ENCODE measurements at regions not wholly inside any gene's neighbourhood (a gene's known extent, or its start where the extent isn't known, plus 50 kb on each side); places are given as distances from the start of the nearest gene placed in this dataset.
A peak's percentile ranks its signal among the peaks of the same experiment; 100 is the strongest.

DNA sequence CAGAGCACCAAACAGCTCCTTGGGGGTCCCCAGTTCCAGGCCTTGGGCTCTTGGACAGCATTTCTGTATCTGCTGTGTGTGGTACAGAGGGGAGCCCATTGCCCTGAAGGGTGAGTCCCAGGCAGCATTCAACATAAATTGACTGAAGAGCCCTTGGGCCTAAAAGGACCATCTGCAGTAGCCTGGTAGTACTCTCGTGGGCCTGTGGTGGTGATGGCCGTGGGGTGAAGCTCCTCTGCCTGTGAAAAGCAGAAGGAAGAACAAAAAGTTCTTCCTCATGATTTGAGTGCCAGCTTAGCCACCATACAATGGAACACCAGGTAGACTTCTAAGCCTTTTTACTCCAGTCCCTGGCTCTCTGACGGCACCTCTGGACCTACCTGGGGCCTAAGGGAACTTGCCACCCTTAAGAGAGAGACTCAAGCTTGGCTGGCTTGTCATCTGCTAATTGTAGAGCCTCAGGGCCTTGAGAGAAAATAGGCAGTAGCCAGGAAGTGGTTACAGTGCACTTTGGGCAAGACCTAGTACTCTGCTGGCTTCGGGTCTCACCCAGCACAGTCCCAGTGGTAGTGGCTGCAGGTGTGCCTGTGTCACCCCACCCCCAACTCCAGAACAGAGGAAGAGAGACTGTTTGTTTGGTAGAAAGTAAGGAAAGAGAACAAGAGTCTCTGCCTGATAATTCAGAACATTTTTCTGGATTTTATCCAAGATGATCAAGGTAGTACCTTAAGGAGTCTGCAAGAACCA lies 84.6 kb upstream of the CERS6 start:
- Histone ChIP-seq H3K4me1 (ENCODE audit: control insufficient read depth in 2 of 3, insufficient read depth in 2 of 3, low read depth in 1 of 3, low read length in 3 of 3) (no peaks in the 10 kb centered on the region), H3K27ac (ENCODE audit: low read depth in 2 of 2, low read length in 2 of 2) (no peak overlapping the region), H3K36me3 (ENCODE audit: control insufficient read depth in 2 of 3, insufficient read depth in 3 of 3, low read length in 3 of 3) (no peaks in the 10 kb centered on the region), H3K4me3 (ENCODE audit: low read length in 3 of 3) (no peak overlapping the region), H3K9me3 (ENCODE audit: control insufficient read depth in 2 of 3, insufficient read depth in 1 of 3, low read length in 3 of 3) (peaks cover 0 to 2% (median 0%) of the 10 kb centered on the region in 3 donors), H3K27me3 (ENCODE audit: control insufficient read depth, insufficient read depth, low read length) (no peaks in the 10 kb centered on the region), H3K9ac (ENCODE audit: low read length in 3 of 3) (no peak overlapping the region)
- no peak for DNase-seq
- intact Hi-C loops (cut with DNase I), result no loop called here
- TF ChIP-seq, protein P1, sequence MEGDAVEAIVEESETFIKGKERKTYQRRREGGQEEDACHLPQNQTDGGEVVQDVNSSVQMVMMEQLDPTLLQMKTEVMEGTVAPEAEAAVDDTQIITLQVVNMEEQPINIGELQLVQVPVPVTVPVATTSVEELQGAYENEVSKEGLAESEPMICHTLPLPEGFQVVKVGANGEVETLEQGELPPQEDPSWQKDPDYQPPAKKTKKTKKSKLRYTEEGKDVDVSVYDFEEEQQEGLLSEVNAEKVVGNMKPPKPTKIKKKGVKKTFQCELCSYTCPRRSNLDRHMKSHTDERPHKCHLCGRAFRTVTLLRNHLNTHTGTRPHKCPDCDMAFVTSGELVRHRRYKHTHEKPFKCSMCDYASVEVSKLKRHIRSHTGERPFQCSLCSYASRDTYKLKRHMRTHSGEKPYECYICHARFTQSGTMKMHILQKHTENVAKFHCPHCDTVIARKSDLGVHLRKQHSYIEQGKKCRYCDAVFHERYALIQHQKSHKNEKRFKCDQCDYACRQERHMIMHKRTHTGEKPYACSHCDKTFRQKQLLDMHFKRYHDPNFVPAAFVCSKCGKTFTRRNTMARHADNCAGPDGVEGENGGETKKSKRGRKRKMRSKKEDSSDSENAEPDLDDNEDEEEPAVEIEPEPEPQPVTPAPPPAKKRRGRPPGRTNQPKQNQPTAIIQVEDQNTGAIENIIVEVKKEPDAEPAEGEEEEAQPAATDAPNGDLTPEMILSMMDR (IDR thresholded peaks at IDR 0.05; ENCODE audit: borderline replicate concordance, extremely low read depth, insufficient read depth), result no peak
- FAIRE-seq, result no peak

DNA sequence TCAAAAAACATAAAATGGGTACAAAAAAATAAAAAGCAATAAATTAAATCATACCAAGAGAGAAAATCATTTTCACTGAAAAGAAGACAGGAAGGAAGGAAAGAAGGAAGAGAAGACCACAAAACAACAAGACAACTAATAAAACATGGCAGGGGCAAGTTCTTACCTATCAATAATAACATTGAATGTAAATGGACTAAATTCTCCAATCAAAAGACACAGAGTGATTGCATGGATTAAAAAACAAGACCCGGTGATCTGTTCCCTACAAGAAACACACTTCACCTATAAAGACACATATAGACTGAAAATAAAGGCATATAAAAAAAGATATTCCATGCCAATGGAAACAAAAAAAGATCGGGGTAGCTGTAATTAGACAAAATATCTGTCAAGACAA lies 82.6 kb upstream of the CERS6 start:
- no peaks in the 10 kb centered on the region for H3K4me1 ChIP-seq (ENCODE audit: control insufficient read depth in 2 of 3, insufficient read depth in 2 of 3, low read depth in 1 of 3, low read length in 3 of 3)
- FAIRE-seq (no peak), DNase-seq (no peak)
- intact Hi-C loops (cut with DNase I), result no loop called here
- TF ChIP-seq, protein P1 (IDR thresholded peaks at IDR 0.05; ENCODE audit: borderline replicate concordance, extremely low read depth, insufficient read depth), result no peak
- H3K27ac ChIP-seq (ENCODE audit: low read depth in 2 of 2, low read length in 2 of 2), result no peak overlapping the region
- no peaks in the 10 kb centered on the region for H3K36me3 ChIP-seq (ENCODE audit: control insufficient read depth in 2 of 3, insufficient read depth in 3 of 3, low read length in 3 of 3)
- H3K9ac ChIP-seq (ENCODE audit: low read length in 3 of 3), result no peak overlapping the region
- no peaks in the 10 kb centered on the region for H3K27me3 ChIP-seq (ENCODE audit: control insufficient read depth, insufficient read depth, low read length)
- peaks cover 0 to 2% (median 0%) of the 10 kb centered on the region in 3 donors for H3K9me3 ChIP-seq (ENCODE audit: control insufficient read depth in 2 of 3, insufficient read depth in 1 of 3, low read length in 3 of 3)
- H3K4me3 ChIP-seq (ENCODE audit: low read length in 3 of 3), result no peak overlapping the region

DNA sequence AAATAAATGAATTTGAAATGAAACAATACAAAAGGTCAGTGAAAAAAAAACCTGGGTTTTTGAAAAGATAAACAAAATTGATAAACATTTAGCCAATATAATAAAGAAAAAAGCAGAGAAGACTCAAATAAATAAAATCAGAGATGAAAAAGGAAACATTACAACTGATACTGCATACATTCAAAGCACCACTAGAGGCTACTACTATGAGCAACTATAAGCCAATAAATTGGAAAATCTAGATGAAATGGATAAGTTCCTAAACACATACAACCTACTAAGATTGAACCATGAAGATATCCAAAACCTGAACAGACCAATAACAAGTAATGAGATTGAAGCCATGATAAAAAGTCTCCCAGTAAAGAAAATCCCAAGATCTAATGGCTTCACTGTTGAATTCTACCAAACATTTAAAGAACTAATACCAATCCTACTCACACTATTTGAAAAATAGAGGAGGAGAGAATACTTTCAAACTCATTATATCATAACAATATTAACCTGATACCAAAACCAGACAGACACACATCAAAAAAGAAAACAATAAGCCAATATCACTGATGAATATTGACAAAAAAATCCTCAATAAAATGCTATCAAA lies 80.8 kb upstream of the CERS6 start:
- Histone ChIP-seq H3K36me3 (ENCODE audit: control insufficient read depth in 2 of 3, insufficient read depth in 3 of 3, low read length in 3 of 3) (no peaks in the 10 kb centered on the region), H3K27me3 (ENCODE audit: control insufficient read depth, insufficient read depth, low read length) (no peaks in the 10 kb centered on the region), H3K4me1 (ENCODE audit: control insufficient read depth in 2 of 3, insufficient read depth in 2 of 3, low read depth in 1 of 3, low read length in 3 of 3) (no peaks in the 10 kb centered on the region), H3K9me3 (ENCODE audit: control insufficient read depth in 2 of 3, insufficient read depth in 1 of 3, low read length in 3 of 3) (peaks cover 0 to 2% (median 0%) of the 10 kb centered on the region in 3 donors), H3K4me3 (ENCODE audit: low read length in 3 of 3) (no peak overlapping the region), H3K9ac (ENCODE audit: low read length in 3 of 3) (no peak overlapping the region), H3K27ac (ENCODE audit: low read depth in 2 of 2, low read length in 2 of 2) (no peak overlapping the region)
- intact Hi-C loops (cut with DNase I), result no loop called here
- FAIRE-seq (peak; percentile 15), DNase-seq (no peak)
- TF ChIP-seq, protein P1 (IDR thresholded peaks at IDR 0.05; ENCODE audit: borderline replicate concordance, extremely low read depth, insufficient read depth), result no peak
